ENCODE measurements at regions not wholly inside any gene's neighbourhood (a gene's known extent, or its start where the extent isn't known, plus 50 kb on each side); places are given as distances from the start of the nearest gene placed in this dataset.

GRCh38 chr5:179411161-179411841 lies 66.0 kb upstream of the ADAMTS2 start:
- no TSS peak for BruUV-seq (replicated peaks)
- intact Hi-C loops (cut with micrococcal nuclease) = no loop called here
- Histone ChIP-seq H3K9ac (replicated peaks; ENCODE audit: extremely low read depth, insufficient read depth, low read length) (no peak overlapping the region), H3K4me3 (replicated peaks in 1 of 3; ENCODE audit: insufficient read depth in 1 of 3, low read depth in 1 of 3, low read length in 3 of 3) (no peak overlapping the region), H3K9me3 (replicated peaks; ENCODE audit: control insufficient read depth, insufficient read depth, low read length) (peaks cover 2% of the 10 kb centered on the region), H3K27ac (ENCODE audit: insufficient read depth, low read depth, low read length) (no peak overlapping the region), H3K4me1 (ENCODE audit: control insufficient read depth, extremely low read depth, insufficient read depth, low read length) (no peaks in the 10 kb centered on the region), H2AFZ (ENCODE audit: low read depth, low read length) (no peak overlapping the region), H3K27me3 (ENCODE audit: control insufficient read depth in 2 of 2, insufficient read depth in 2 of 2, low read length in 2 of 2) (no peaks in the 10 kb centered on the region), H3K36me3 (ENCODE audit: control insufficient read depth in 2 of 2, extremely low read depth in 1 of 2, insufficient read depth in 2 of 2, low read length in 2 of 2) (no peaks in the 10 kb centered on the region), H4K20me1 (replicated peaks; ENCODE audit: control insufficient read depth, extremely low read depth, insufficient read depth, low read length) (no peaks in the 10 kb centered on the region), H3K4me2 (ENCODE audit: insufficient read depth, low read length) (no peak overlapping the region), H3K79me2 (ENCODE audit: control insufficient read depth, insufficient read depth, low read length) (no peaks in the 10 kb centered on the region), H3K9me1 (replicated peaks; ENCODE audit: control insufficient read depth, extremely low read depth, insufficient read depth, low read length) (no peaks in the 10 kb centered on the region)
- no peak for FAIRE-seq
- DNase-seq (ENCODE audit: low read depth, low spot score) = no peak
- dilution Hi-C loops (cut with MboI; ENCODE audit: extremely low pct_ligation_motif_present, low sequenced_read_pairs) = no loop called here
- ChIA-PET POLR2A (no interaction called here), CTCF (no interaction called here)
- TF ChIP-seq CTCF (IDR thresholded peaks at IDR 0.05; ENCODE audit: extremely low read depth in 1 of 2, insufficient read depth in 1 of 2, low read depth in 1 of 2, low read length in 2 of 2) (no peak), POLR2A (IDR thresholded peaks at IDR 0.05; ENCODE audit: low read depth, low read length) (no peak), JUN (IDR thresholded peaks at IDR 0.05; ENCODE audit: borderline replicate concordance, insufficient read depth, insufficient read length, low read depth) (no peak), EZH2 (IDR thresholded peaks at IDR 0.05; ENCODE audit: borderline replicate concordance, low read depth, low read length, severe bottlenecking) (no peak), FOS (IDR thresholded peaks at IDR 0.05; ENCODE audit: borderline replicate concordance, insufficient read depth, low read length) (no peak), MYC (IDR thresholded peaks at IDR 0.05; ENCODE audit: low read depth, low read length) (no peak), GATA2 (IDR thresholded peaks at IDR 0.05; ENCODE audit: insufficient read depth, insufficient read length, low read depth, low read length) (no peak), MAX (IDR thresholded peaks at IDR 0.05; ENCODE audit: insufficient read depth, insufficient read length) (no peak), POLR2AphosphoS5 (IDR thresholded peaks at IDR 0.05; ENCODE audit: insufficient read depth, low read depth, low read length) (no peak)

Measured in endothelial cell of umbilical vein (primary cell).